Right atrium auricular region (tissue), 2 donors: ENCODE measurements at regions not wholly inside any gene's neighbourhood (a gene's known extent, or its start where the extent isn't known, plus 50 kb on each side); places are given as distances from the start of the nearest gene placed in this dataset.
"Not testable (repeated sequence)": the region's sequence is repeated elsewhere in the genome, so short reads cannot be mapped to it uniquely, and the experiment has no call there.

Experiments used
- DNase-seq: peaks from one replicate; pipeline ENCODE4 v3.0.0-alpha.2; 2019; ENCODE audit warnings: low spot score
- H3K27ac ChIP-seq, 2 donors: fragments of 200-600 bp; sonication (generic); 1 replicate in 1 of 2; 2 replicates in 1 of 2; pipeline ENCODE4 v1.5.1; 2016 to 2019
- H3K27me3 ChIP-seq, 2 donors: fragments of 200-600 bp; sonication (generic); one replicate each; pipeline versions ENCODE4 v1.5.1 to v1.6.0; 2017 to 2019
- H3K36me3 ChIP-seq: fragments of 200-600 bp; sonication (generic); one replicate; pipeline ENCODE4 v1.5.1; 2016
- H3K4me1 ChIP-seq, 2 donors: fragments of 200-600 bp; sonication (generic); one replicate each; pipeline versions ENCODE4 v1.5.1 to v1.6.0; 2017 to 2019
- H3K4me3 ChIP-seq, 2 donors: fragments of 200-600 bp; sonication (generic); 1 replicate in 1 of 2; 2 replicates in 1 of 2; pipeline ENCODE4 v1.5.1; 2017 to 2019; ENCODE audit warnings: mild to moderate bottlenecking in 1 of 2, moderate library complexity in 1 of 2
- H3K9me3 ChIP-seq, 2 donors: fragments of 200-600 bp; sonication (generic); one replicate each; pipeline ENCODE4 v1.5.1; 2019
- TF ChIP-seq, protein P1 (sequence below), 2 donors: fragments of 200-600 bp; sonication (generic); IDR thresholded peaks; one replicate each; pipeline ENCODE4 v1.5.1; 2019; ENCODE audit warnings: antibody characterized with exemption in 2 of 2

DNA sequence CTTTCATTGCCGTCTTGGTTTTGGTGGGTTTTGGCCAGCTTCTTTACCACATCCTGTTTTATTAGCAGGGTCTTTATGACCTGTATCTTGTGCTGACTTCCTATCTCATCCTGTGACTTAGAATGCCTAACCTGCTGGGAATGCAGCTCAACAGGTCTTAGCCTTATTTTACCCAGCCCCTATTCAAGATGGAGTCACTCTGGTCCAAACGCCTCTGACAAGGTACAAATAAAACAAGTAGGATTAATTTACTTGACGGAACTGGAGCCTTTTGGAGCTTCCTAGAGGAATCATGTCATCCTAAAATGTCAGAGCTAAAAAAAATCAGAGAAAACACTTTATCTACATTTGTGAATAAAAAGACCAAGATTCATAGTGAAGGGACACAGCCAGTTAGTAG is 66.2 kb upstream of the ATXN3L start:
- no peak overlapping the region for H3K4me3 ChIP-seq
- no peaks in the 10 kb centered on the region for H3K4me1 ChIP-seq
- H3K27ac ChIP-seq: no peak overlapping the region
- no peaks in the 10 kb centered on the region for H3K9me3 ChIP-seq
- no peak for DNase-seq
- H3K27me3 ChIP-seq: no peaks in the 10 kb centered on the region
- H3K36me3 ChIP-seq: no peaks in the 10 kb centered on the region
- TF ChIP-seq, protein P1, sequence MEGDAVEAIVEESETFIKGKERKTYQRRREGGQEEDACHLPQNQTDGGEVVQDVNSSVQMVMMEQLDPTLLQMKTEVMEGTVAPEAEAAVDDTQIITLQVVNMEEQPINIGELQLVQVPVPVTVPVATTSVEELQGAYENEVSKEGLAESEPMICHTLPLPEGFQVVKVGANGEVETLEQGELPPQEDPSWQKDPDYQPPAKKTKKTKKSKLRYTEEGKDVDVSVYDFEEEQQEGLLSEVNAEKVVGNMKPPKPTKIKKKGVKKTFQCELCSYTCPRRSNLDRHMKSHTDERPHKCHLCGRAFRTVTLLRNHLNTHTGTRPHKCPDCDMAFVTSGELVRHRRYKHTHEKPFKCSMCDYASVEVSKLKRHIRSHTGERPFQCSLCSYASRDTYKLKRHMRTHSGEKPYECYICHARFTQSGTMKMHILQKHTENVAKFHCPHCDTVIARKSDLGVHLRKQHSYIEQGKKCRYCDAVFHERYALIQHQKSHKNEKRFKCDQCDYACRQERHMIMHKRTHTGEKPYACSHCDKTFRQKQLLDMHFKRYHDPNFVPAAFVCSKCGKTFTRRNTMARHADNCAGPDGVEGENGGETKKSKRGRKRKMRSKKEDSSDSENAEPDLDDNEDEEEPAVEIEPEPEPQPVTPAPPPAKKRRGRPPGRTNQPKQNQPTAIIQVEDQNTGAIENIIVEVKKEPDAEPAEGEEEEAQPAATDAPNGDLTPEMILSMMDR (IDR thresholded peaks at IDR 0.05): no peak

GRCh38 chrX:13383907-13384306 is 64.1 kb upstream of the ATXN3L start:
- H3K9me3 ChIP-seq: no peaks in the 10 kb centered on the region
- no peak for DNase-seq
- H3K36me3 ChIP-seq: no peaks in the 10 kb centered on the region
- TF ChIP-seq, protein P1 (IDR thresholded peaks at IDR 0.05): no peak
- no peak overlapping the region for H3K27ac ChIP-seq
- no peaks in the 10 kb centered on the region for H3K27me3 ChIP-seq
- no peaks in the 10 kb centered on the region for H3K4me1 ChIP-seq
- H3K4me3 ChIP-seq: no peak overlapping the region

GRCh38 chrX:13381514-13381913 is 61.7 kb upstream of the ATXN3L start:
- no peaks in the 10 kb centered on the region for H3K36me3 ChIP-seq
- H3K4me1 ChIP-seq: no peaks in the 10 kb centered on the region
- no peaks in the 10 kb centered on the region for H3K27me3 ChIP-seq
- TF ChIP-seq, protein P1 (IDR thresholded peaks at IDR 0.05): no peak
- H3K4me3 ChIP-seq: no peak overlapping the region
- no peak overlapping the region for H3K27ac ChIP-seq
- H3K9me3 ChIP-seq: no peaks in the 10 kb centered on the region
- no peak for DNase-seq

- Histone ChIP-seq H3K4me3 (no peak overlapping the region), H3K4me1 (no peaks in the 10 kb centered on the region), H3K27ac (no peak overlapping the region), H3K36me3 (no peaks in the 10 kb centered on the region), H3K9me3 (no peaks in the 10 kb centered on the region), H3K27me3 (no peaks in the 10 kb centered on the region)
- TF ChIP-seq, protein P1 (IDR thresholded peaks at IDR 0.05): no peak
- DNase-seq: no peak
These were observed 60.4 kb upstream of the ATXN3L start for GRCh38 chrX:13380211-13380610.

GRCh38 chrX:13378562-13379518 is 59.0 kb upstream of the ATXN3L start:
- H3K27ac ChIP-seq, H3K27me3 ChIP-seq, H3K4me3 ChIP-seq, DNase-seq, H3K9me3 ChIP-seq, H3K36me3 ChIP-seq, H3K4me1 ChIP-seq: not testable (repeated sequence)

- TF ChIP-seq, protein P1 (IDR thresholded peaks at IDR 0.05): no peak
- no peaks in the 10 kb centered on the region for H3K9me3 ChIP-seq
- no peak overlapping the region for H3K4me3 ChIP-seq
- H3K27ac ChIP-seq: peak overlapping the region in 1 of 2 donors; percentile 40
- DNase-seq: no peak
- no peaks in the 10 kb centered on the region for H3K36me3 ChIP-seq
- no peaks in the 10 kb centered on the region for H3K27me3 ChIP-seq
- no peaks in the 10 kb centered on the region for H3K4me1 ChIP-seq
These were observed 57.7 kb upstream of the ATXN3L start for GRCh38 chrX:13377550-13377934.
